Lower leg skin (tissue), 3 donors: ENCODE measurements at regions not wholly inside any gene's neighbourhood (a gene's known extent, or its start where the extent isn't known, plus 50 kb on each side); places are given as distances from the start of the nearest gene placed in this dataset.

Experiments
- POLR2A ChIP-seq, 2 donors: fragments of 450-650 bp; IDR thresholded peaks; one replicate each; pipeline ENCODE4 v1.6.1; 2016 to 2017; ENCODE audit warnings: antibody characterized with exemption in 2 of 2, mild to moderate bottlenecking in 1 of 2, moderate library complexity in 1 of 2
- TF ChIP-seq, protein P1 (sequence below), 3 donors: fragments of 450-650 bp; IDR thresholded peaks; one replicate each; pipeline ENCODE4 v1.5.1; 2016; ENCODE audit warnings: antibody characterized with exemption in 3 of 3, mild to moderate bottlenecking in 3 of 3, moderate library complexity in 2 of 3

DNA sequence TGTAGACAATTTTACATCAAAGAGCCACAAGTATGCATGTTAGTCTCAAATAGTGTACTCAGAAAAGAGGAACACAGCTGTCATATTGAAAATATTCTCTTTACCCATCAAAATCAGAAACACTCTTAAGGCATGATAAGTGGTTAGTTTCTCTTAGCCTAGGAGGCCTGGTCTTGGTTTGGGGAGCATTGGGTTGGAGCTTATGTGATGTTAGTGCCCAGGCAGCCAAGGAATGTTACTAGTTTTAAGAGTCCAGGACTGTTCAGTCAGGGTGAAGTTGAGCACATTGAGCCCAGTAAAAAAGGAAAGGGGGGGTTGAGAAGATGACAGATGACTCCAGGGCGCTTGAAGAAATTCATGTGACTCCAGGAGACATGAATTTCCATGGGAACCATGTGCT is 340.6 kb downstream of the HRH4 start:
- TF ChIP-seq, protein P1, sequence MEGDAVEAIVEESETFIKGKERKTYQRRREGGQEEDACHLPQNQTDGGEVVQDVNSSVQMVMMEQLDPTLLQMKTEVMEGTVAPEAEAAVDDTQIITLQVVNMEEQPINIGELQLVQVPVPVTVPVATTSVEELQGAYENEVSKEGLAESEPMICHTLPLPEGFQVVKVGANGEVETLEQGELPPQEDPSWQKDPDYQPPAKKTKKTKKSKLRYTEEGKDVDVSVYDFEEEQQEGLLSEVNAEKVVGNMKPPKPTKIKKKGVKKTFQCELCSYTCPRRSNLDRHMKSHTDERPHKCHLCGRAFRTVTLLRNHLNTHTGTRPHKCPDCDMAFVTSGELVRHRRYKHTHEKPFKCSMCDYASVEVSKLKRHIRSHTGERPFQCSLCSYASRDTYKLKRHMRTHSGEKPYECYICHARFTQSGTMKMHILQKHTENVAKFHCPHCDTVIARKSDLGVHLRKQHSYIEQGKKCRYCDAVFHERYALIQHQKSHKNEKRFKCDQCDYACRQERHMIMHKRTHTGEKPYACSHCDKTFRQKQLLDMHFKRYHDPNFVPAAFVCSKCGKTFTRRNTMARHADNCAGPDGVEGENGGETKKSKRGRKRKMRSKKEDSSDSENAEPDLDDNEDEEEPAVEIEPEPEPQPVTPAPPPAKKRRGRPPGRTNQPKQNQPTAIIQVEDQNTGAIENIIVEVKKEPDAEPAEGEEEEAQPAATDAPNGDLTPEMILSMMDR (IDR thresholded peaks at IDR 0.05), result no peak
- TF ChIP-seq POLR2A (IDR thresholded peaks at IDR 0.05), result no peak
